Right lobe of liver (tissue), 4 donors: ENCODE measurements at regions not wholly inside any gene's neighbourhood (a gene's known extent, or its start where the extent isn't known, plus 50 kb on each side); places are given as distances from the start of the nearest gene placed in this dataset.

Experiments used
- CTCF ChIP-seq, 4 donors: fragments of 200-600 bp in 3 of 4; fragments of 450-650 bp in 1 of 4; IDR thresholded peaks; one replicate each; pipeline versions ENCODE4 v1.5.1 to v1.8.0; 2016 to 2022; ENCODE audit warnings: antibody characterized with exemption in 4 of 4, mild to moderate bottlenecking in 2 of 4
- POLR2A ChIP-seq: fragments of 450-650 bp; IDR thresholded peaks from one replicate; pipeline ENCODE4 v1.6.1; 2017; ENCODE audit warnings: antibody characterized with exemption, mild to moderate bottlenecking
- donor health status: DM: no; HTN: no; CAD: no.
- donor health status: DM: no; HTN: no; CAD: no.
- donor health status: DM: no; HTN: yes; CAD: no.

- TF ChIP-seq CTCF (IDR thresholded peaks at IDR 0.05) = no peak
- no peak for TF ChIP-seq POLR2A
Observed at GRCh38 chr2:175475130-175475529, 293.6 kb upstream of the ATP5MC3 start.
